ENCODE measurements at regions not wholly inside any gene's neighbourhood (a gene's known extent, or its start where the extent isn't known, plus 50 kb on each side); places are given as distances from the start of the nearest gene placed in this dataset.

DNA sequence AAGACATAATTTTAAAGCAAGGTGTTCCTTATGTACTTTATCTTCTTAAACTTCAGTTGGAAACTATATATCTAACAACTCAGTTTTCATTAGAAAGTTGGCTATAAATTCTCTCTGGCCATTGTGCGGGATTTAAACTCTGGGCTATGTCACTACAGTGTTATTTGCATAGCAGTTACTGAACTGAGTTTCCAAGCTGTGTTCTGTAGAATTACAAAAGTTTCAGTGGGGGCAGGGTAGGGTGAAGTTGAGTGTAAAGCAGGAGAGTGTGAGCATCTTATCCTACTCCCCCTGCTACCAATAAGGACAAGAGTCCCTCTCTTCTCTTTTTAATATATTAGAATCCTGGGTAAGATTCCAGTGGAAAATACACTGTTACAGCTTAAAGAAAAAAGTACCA lies 254.5 kb upstream of the SLITRK2 start:
- Histone ChIP-seq H3K4me2 (ENCODE audit: control insufficient read depth, extremely low read depth, insufficient read depth, low read depth, low read length) (no peak overlapping the region), H3K36me3 (ENCODE audit: control insufficient read depth in 2 of 2, extremely low read depth in 1 of 2, insufficient read depth in 2 of 2, low read length in 2 of 2) (no peaks in the 10 kb centered on the region), H3K4me3 (ENCODE audit: control insufficient read depth in 2 of 3, extremely low read depth in 1 of 3, insufficient read depth in 2 of 3, low read depth in 1 of 3, low read length in 3 of 3) (no peak overlapping the region), H2AFZ (ENCODE audit: control insufficient read depth, low read length) (no peak overlapping the region), H3K79me2 (ENCODE audit: control insufficient read depth, insufficient read depth, low read length) (no peaks in the 10 kb centered on the region), H3K9me1 (ENCODE audit: control insufficient read depth, extremely low read depth, insufficient read depth, low read length) (no peaks in the 10 kb centered on the region), H4K20me1 (ENCODE audit: control insufficient read depth, extremely low read depth, insufficient read depth, low read length) (no peaks in the 10 kb centered on the region), H3K9me3 (ENCODE audit: control insufficient read depth, low read depth, low read length) (peaks cover 2% of the 10 kb centered on the region), H3K27ac (ENCODE audit: control insufficient read depth, insufficient read depth, low read length) (no peak overlapping the region), H3K4me1 (ENCODE audit: control insufficient read depth, extremely low read depth, insufficient read depth, low read length) (no peaks in the 10 kb centered on the region), H3K9ac (ENCODE audit: control insufficient read depth, extremely low read depth, insufficient read depth, low read length) (no peak overlapping the region), H3K27me3 (ENCODE audit: control insufficient read depth, extremely low read depth, insufficient read depth, low read length) (no peaks in the 10 kb centered on the region)
- dilution Hi-C loops (cut with MboI; ENCODE audit: extremely low pct_ligation_motif_present, low sequenced_read_pairs): no loop called here
- FAIRE-seq: no peak
- DNase-seq (ENCODE audit: low read depth, low spot score): no peak
- no peak for TF ChIP-seq EZH2 (IDR thresholded peaks at IDR 0.05; ENCODE audit: low read length)
- TF ChIP-seq, protein P1, sequence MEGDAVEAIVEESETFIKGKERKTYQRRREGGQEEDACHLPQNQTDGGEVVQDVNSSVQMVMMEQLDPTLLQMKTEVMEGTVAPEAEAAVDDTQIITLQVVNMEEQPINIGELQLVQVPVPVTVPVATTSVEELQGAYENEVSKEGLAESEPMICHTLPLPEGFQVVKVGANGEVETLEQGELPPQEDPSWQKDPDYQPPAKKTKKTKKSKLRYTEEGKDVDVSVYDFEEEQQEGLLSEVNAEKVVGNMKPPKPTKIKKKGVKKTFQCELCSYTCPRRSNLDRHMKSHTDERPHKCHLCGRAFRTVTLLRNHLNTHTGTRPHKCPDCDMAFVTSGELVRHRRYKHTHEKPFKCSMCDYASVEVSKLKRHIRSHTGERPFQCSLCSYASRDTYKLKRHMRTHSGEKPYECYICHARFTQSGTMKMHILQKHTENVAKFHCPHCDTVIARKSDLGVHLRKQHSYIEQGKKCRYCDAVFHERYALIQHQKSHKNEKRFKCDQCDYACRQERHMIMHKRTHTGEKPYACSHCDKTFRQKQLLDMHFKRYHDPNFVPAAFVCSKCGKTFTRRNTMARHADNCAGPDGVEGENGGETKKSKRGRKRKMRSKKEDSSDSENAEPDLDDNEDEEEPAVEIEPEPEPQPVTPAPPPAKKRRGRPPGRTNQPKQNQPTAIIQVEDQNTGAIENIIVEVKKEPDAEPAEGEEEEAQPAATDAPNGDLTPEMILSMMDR (optimal IDR thresholded peaks at IDR 0.05 in 1 of 3, IDR thresholded peaks at IDR 0.05 in 1 of 3, conservative IDR thresholded peaks at IDR 0.05 in 1 of 3; ENCODE audit: extremely low read depth in 1 of 3, insufficient read depth in 2 of 3, low read length in 3 of 3): no peak

DNA sequence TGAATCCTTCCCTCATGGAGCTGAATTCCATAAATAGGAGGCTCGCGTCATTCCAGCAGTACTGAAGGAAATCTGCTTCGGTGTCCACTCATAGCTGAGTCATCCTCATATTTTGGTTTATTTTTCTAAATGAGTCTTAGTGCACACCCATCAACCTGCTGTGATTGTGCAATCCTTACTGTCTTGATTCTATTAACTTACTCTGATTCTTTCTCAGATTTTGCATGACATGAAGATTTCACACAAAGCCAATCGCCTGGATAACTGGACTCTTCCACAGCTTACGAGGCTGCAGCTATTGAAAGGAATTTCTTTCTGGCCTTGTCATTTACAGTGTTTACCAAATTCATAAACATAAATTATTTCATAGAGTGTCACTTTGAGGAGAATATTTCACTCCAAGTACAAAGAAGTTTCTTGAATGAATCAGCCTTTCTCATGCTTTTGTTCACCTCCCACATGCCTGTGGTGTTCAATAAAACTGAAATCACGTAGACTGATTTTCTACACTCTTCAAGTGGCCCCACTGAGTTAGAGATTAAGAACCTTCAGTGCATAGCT lies 207.6 kb upstream of the SLITRK2 start:
- Histone ChIP-seq H3K27me3 (ENCODE audit: control insufficient read depth, extremely low read depth, insufficient read depth, low read length) (no peaks in the 10 kb centered on the region), H3K79me2 (ENCODE audit: control insufficient read depth, insufficient read depth, low read length) (no peaks in the 10 kb centered on the region), H3K4me2 (ENCODE audit: control insufficient read depth, extremely low read depth, insufficient read depth, low read depth, low read length) (no peak overlapping the region), H3K9me3 (ENCODE audit: control insufficient read depth, low read depth, low read length) (no peaks in the 10 kb centered on the region), H3K4me3 (ENCODE audit: control insufficient read depth in 2 of 3, extremely low read depth in 1 of 3, insufficient read depth in 2 of 3, low read depth in 1 of 3, low read length in 3 of 3) (no peak overlapping the region), H3K9me1 (ENCODE audit: control insufficient read depth, extremely low read depth, insufficient read depth, low read length) (no peaks in the 10 kb centered on the region), H3K4me1 (ENCODE audit: control insufficient read depth, extremely low read depth, insufficient read depth, low read length) (no peaks in the 10 kb centered on the region), H3K9ac (ENCODE audit: control insufficient read depth, extremely low read depth, insufficient read depth, low read length) (no peak overlapping the region), H3K36me3 (ENCODE audit: control insufficient read depth in 2 of 2, extremely low read depth in 1 of 2, insufficient read depth in 2 of 2, low read length in 2 of 2) (no peaks in the 10 kb centered on the region), H2AFZ (ENCODE audit: control insufficient read depth, low read length) (no peak overlapping the region), H4K20me1 (ENCODE audit: control insufficient read depth, extremely low read depth, insufficient read depth, low read length) (no peaks in the 10 kb centered on the region), H3K27ac (ENCODE audit: control insufficient read depth, insufficient read depth, low read length) (no peak overlapping the region)
- DNase-seq (ENCODE audit: low read depth, low spot score) (no peak), FAIRE-seq (no peak)
- TF ChIP-seq, protein P1 (optimal IDR thresholded peaks at IDR 0.05 in 1 of 3, IDR thresholded peaks at IDR 0.05 in 1 of 3, conservative IDR thresholded peaks at IDR 0.05 in 1 of 3; ENCODE audit: extremely low read depth in 1 of 3, insufficient read depth in 2 of 3, low read length in 3 of 3): no peak
- TF ChIP-seq EZH2 (IDR thresholded peaks at IDR 0.05; ENCODE audit: low read length): no peak
- dilution Hi-C loops (cut with MboI; ENCODE audit: extremely low pct_ligation_motif_present, low sequenced_read_pairs): no loop called here

All from keratinocyte (primary cell).